B cell (primary cell): ENCODE measurements at regions not wholly inside any gene's neighbourhood (a gene's known extent, or its start where the extent isn't known, plus 50 kb on each side); places are given as distances from the start of the nearest gene placed in this dataset.

Source experiments
- ATAC-seq: fragments of 200-7000 bp; cut with Tn5 transposase; one replicate; pipeline ENCODE4 v1.10.0; 2021; ENCODE audit warnings: low read depth, mild to moderate bottlenecking, moderate number of reproducible peaks, moderate library complexity
- CTCF ChIA-PET: fragments of 350-600 bp; sonication (Branson Sonifier 250); formaldehyde crosslinking; loops from one replicate; lab custom pipeline; 2021; ENCODE audit warnings: antibody characterized with exemption, inconsistent platforms; lab: Charles Lee
- POLR2A ChIA-PET: fragments of 350-600 bp; sonication (Branson Sonifier 250); formaldehyde crosslinking; loops from one replicate; lab custom pipeline; 2021; ENCODE audit warnings: antibody characterized with exemption; lab: Charles Lee
- DNase-seq: peaks from one replicate; pipeline ENCODE4 v3.0.0; 2013
- H2AFZ ChIP-seq: 2 replicates; pipeline ENCODE4 v1.6.1; 2012; ENCODE audit warnings: mild to moderate bottlenecking, low read depth, low read length; ENCODE audit not compliant: insufficient read depth, poor library complexity, severe bottlenecking
- H3K27ac ChIP-seq, 2 donors: 1 replicate in 1 of 2; 2 replicates in 1 of 2; pipeline ENCODE4 v1.5.1; 2012 to 2013; ENCODE audit warnings: low read length in 2 of 2, mild to moderate bottlenecking in 2 of 2, moderate library complexity in 1 of 2
- H3K27me3 ChIP-seq, 4 experiments: fragments of 200-600 bp in 1 of 4; sonication (generic) in 1 of 4; replicated peaks in 1 of 4; 1 replicate in 2 of 4; 2 replicates in 2 of 4; pipeline versions ENCODE4 v1.6.1 to v1.7.0; 2013 to 2016; ENCODE audit warnings: low read length in 3 of 4, mild to moderate bottlenecking in 2 of 4, mixed read lengths in 1 of 4, moderate library complexity in 1 of 4; ENCODE audit not compliant: insufficient read depth in 4 of 4, control insufficient read depth in 3 of 4; ENCODE audit errors: control extremely low read depth in 1 of 4
- H3K36me3 ChIP-seq, 2 experiments: replicated peaks in 1 of 2; 1 replicate in 1 of 2; 2 replicates in 1 of 2; pipeline versions ENCODE4 v1.6.1 to v1.7.1; 2013; ENCODE audit warnings: low read length in 1 of 2; ENCODE audit not compliant: insufficient read depth in 2 of 2, control insufficient read depth in 1 of 2; ENCODE audit errors: control extremely low read depth in 1 of 2, extremely low read depth in 1 of 2
- H3K4me1 ChIP-seq, 2 donors: fragments of 200-600 bp in 1 of 2; sonication (generic) in 1 of 2; 1 replicate in 1 of 2; 2 replicates in 1 of 2; pipeline versions ENCODE4 v1.5.1 to v1.6.1; 2013 to 2017; ENCODE audit warnings: low read length in 2 of 2; ENCODE audit not compliant: control insufficient read depth in 2 of 2, insufficient read depth in 2 of 2
- H3K4me2 ChIP-seq: replicated peaks from 2 replicates; pipeline ENCODE3; 2012; ENCODE audit warnings: mild to moderate bottlenecking, low read depth, low read length; ENCODE audit not compliant: poor library complexity, severe bottlenecking
- H3K4me3 ChIP-seq, 5 experiments: fragments of 200-600 bp in 1 of 5; sonication (generic) in 1 of 5; 1 replicate in 3 of 5; 2 replicates in 2 of 5; pipeline versions ENCODE4 v1.5.1 to v1.7.0; 2011 to 2016; ENCODE audit warnings: low read length in 4 of 5, mild to moderate bottlenecking in 4 of 5, low read depth in 2 of 5, control low read depth in 1 of 5, moderate library complexity in 1 of 5; ENCODE audit not compliant: insufficient read depth in 1 of 5; ENCODE audit errors: control extremely low read depth in 1 of 5, extremely low read depth in 1 of 5
- H3K79me2 ChIP-seq: fragments of 200-600 bp; sonication (generic); one replicate; pipeline ENCODE4 v1.6.0; 2016; ENCODE audit warnings: low read length; ENCODE audit not compliant: control insufficient read depth, insufficient read depth
- H3K9ac ChIP-seq: fragments of 200-600 bp; sonication (generic); 2 replicates; pipeline ENCODE4 v1.6.1; 2017; ENCODE audit warnings: mild to moderate bottlenecking, low read length, moderate library complexity
- H3K9me3 ChIP-seq, 3 donors: one replicate each; pipeline versions ENCODE4 v1.6.1 to v1.7.1; 2013; ENCODE audit warnings: low read length in 2 of 3; ENCODE audit not compliant: control insufficient read depth in 2 of 3, insufficient read depth in 1 of 3; ENCODE audit errors: control extremely low read depth in 1 of 3
- H4K20me1 ChIP-seq: 2 replicates; pipeline ENCODE4 v1.6.0; 2012; ENCODE audit warnings: mild to moderate bottlenecking, low read length; ENCODE audit not compliant: insufficient read depth, control insufficient read depth, poor library complexity, severe bottlenecking
- H3K27ac Mint-ChIP-seq: one replicate; pipeline ENCODE4 v1.8.0; 2021; ENCODE audit warnings: mixed read lengths
- H3K27me3 Mint-ChIP-seq: one replicate; pipeline ENCODE4 v1.8.0; 2021; ENCODE audit warnings: mixed read lengths
- H3K4me1 Mint-ChIP-seq: one replicate; pipeline ENCODE4 v1.8.0; 2021; ENCODE audit warnings: mixed read lengths
- H3K4me3 Mint-ChIP-seq: one replicate; pipeline ENCODE4 v1.8.0; 2021; ENCODE audit warnings: mixed read lengths
- H3K9me3 Mint-ChIP-seq: one replicate; pipeline ENCODE4 v1.8.0; 2022; ENCODE audit warnings: mixed read lengths; ENCODE audit not compliant: insufficient read depth
- EZH2 ChIP-seq: IDR thresholded peaks from 2 replicates; pipeline ENCODE4 v1.6.1; 2012; ENCODE audit warnings: borderline replicate concordance, low read depth, mild to moderate bottlenecking, moderate library complexity, low read length; ENCODE audit not compliant: insufficient read depth, poor library complexity, severe bottlenecking
- WGBS: methylation state at CpG from one replicate; pipeline ENCODE4 v1.1.5; 2013; ENCODE audit warnings: missing lambda C conversion rate; ENCODE audit not compliant: insufficient coverage; 5-methylcytosine and 5-hydroxymethylcytosine counted together
- intact Hi-C: fragments of 100-400 bp; cut with micrococcal nuclease; formaldehyde crosslinking; loops from one replicate; pipeline ENCODE4 v1.10.0; 2022
- TF ChIP-seq, protein P1 (sequence below): fragments of 200-600 bp; IDR thresholded peaks from one replicate; pipeline ENCODE4 v1.8.0; 2022; ENCODE audit warnings: antibody characterized with exemption, mild to moderate bottlenecking

DNA sequence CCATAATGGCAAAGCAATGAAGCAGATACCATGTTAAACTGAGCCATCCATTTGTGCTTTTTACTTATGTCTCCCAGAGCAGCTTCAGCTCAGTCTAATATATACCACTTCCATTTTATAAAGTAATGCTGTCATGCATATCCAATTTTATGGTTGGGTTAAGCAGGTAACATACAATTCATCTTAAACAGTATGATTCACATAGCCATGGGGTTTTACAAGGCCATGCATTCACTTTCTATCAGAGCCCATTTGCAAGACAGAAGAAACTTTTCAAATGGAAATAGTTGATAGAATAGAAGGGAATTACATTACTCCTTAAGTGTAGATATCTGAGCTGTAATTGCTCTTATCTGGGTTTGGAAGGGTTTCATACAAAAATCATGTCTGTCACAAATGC is 580.5 kb upstream of the CXADR start:
- no peaks in the 10 kb centered on the region for H3K4me1 Mint-ChIP-seq
- H3K27me3 ChIP-seq: no peaks in the 10 kb centered on the region
- H2AFZ ChIP-seq: no peak overlapping the region
- TF ChIP-seq, protein P1, sequence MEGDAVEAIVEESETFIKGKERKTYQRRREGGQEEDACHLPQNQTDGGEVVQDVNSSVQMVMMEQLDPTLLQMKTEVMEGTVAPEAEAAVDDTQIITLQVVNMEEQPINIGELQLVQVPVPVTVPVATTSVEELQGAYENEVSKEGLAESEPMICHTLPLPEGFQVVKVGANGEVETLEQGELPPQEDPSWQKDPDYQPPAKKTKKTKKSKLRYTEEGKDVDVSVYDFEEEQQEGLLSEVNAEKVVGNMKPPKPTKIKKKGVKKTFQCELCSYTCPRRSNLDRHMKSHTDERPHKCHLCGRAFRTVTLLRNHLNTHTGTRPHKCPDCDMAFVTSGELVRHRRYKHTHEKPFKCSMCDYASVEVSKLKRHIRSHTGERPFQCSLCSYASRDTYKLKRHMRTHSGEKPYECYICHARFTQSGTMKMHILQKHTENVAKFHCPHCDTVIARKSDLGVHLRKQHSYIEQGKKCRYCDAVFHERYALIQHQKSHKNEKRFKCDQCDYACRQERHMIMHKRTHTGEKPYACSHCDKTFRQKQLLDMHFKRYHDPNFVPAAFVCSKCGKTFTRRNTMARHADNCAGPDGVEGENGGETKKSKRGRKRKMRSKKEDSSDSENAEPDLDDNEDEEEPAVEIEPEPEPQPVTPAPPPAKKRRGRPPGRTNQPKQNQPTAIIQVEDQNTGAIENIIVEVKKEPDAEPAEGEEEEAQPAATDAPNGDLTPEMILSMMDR: no peak
- no peak for TF ChIP-seq EZH2
- no peaks in the 10 kb centered on the region for H3K36me3 ChIP-seq
- H3K27ac Mint-ChIP-seq: no peak overlapping the region
- no peaks in the 10 kb centered on the region for H3K27me3 Mint-ChIP-seq
- no peak overlapping the region for H3K27ac ChIP-seq
- no peak overlapping the region for H3K4me3 ChIP-seq
- H3K4me3 Mint-ChIP-seq: no peak overlapping the region
- ChIA-PET POLR2A (no interaction called here), CTCF (no interaction called here)
- ATAC-seq (no peak), DNase-seq (no peak)
- H3K9me3 ChIP-seq: peaks cover 0 to 2% (median 0%) of the 10 kb centered on the region in 3 donors
- no peaks in the 10 kb centered on the region for H3K4me1 ChIP-seq
- intact Hi-C loops: no loop called here
- H3K9ac ChIP-seq: no peak overlapping the region
- H4K20me1 ChIP-seq: no peaks in the 10 kb centered on the region
- no peak overlapping the region for H3K4me2 ChIP-seq
- H3K79me2 ChIP-seq: no peaks in the 10 kb centered on the region
- peaks cover 9% of the 10 kb centered on the region for H3K9me3 Mint-ChIP-seq

DNA sequence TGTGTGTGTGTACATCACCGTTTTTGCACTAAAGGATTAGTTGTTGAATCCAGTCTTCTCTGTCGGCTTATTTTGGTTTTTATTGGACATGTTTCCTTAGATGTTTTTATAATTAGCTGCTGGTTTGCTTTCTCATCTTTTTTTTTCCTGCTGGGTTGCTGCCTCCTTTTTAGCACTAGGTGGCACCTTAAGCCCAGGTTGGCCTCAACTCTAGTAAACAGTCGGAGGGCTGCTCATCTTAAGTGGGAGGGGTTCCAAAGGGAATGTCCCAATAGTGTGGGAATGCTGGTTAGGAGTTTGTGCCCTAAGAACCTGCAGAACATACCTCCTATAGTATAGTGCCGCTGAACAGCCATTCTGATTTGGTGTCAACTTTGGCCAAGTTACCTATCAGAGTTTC is 570.1 kb upstream of the CXADR start:
- ATAC-seq (no peak), DNase-seq (no peak)
- no peak overlapping the region for H3K9ac ChIP-seq
- H3K9me3 ChIP-seq: peaks cover 0 to 6% (median 3%) of the 10 kb centered on the region in 3 donors
- no peaks in the 10 kb centered on the region for H3K4me1 ChIP-seq
- ChIA-PET CTCF (no interaction called here), POLR2A (no interaction called here)
- TF ChIP-seq EZH2: no peak
- TF ChIP-seq, protein P1: no peak
- H2AFZ ChIP-seq: no peak overlapping the region
- H4K20me1 ChIP-seq: no peaks in the 10 kb centered on the region
- H3K4me3 ChIP-seq: no peak overlapping the region
- intact Hi-C loops: no loop called here
- Mint-ChIP-seq H3K27ac (no peak overlapping the region), H3K4me3 (no peak overlapping the region), H3K9me3 (peaks cover 7% of the 10 kb centered on the region), H3K27me3 (no peaks in the 10 kb centered on the region), H3K4me1 (no peaks in the 10 kb centered on the region)
- 73% methylated on average over 2 of the region's 4 CpGs for WGBS
- H3K36me3 ChIP-seq: no peaks in the 10 kb centered on the region
- no peaks in the 10 kb centered on the region for H3K79me2 ChIP-seq
- no peaks in the 10 kb centered on the region for H3K27me3 ChIP-seq
- H3K4me2 ChIP-seq: no peak overlapping the region
- H3K27ac ChIP-seq: no peak overlapping the region
